ENCODE measurements at regions not wholly inside any gene's neighbourhood (a gene's known extent, or its start where the extent isn't known, plus 50 kb on each side); places are given as distances from the start of the nearest gene placed in this dataset.

GRCh38 chr13:90576067-90576466 is 771.4 kb upstream of the MIR17HG start:
- intact Hi-C loops (cut with DNase I), result no loop called here
- no peaks in the 10 kb centered on the region for H3K36me3 ChIP-seq
- TF ChIP-seq CTCF (IDR thresholded peaks at IDR 0.05), result no peak
- H3K4me1 ChIP-seq, result no peaks in the 10 kb centered on the region
- H3K27me3 ChIP-seq, result no peaks in the 10 kb centered on the region
- no peak overlapping the region for H3K27ac ChIP-seq
- no peak overlapping the region for H3K4me3 ChIP-seq
- no peak for DNase-seq (ENCODE audit: low spot score in 2 of 2)
- H3K9me3 ChIP-seq, result no peaks in the 10 kb centered on the region

DNA sequence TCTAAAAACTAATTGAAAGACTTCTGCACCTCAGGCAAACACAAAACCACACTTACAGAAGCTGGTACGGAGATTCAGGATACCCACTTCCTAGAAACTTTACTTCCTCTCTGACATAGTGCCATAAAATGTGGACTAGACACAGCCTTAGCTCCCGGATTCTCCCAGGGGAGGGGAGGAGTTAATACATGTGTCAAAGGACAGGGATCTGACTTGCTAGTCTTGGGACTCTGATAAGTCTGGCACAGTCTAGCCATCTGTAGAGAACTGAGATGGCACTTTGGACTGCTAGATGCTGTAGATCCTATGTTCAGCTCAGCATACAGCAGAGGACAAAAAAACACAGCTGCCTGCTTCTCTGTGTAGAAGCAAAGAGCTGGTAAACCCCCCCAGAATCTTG is 769.8 kb upstream of the MIR17HG start:
- Histone ChIP-seq H3K36me3 (no peaks in the 10 kb centered on the region), H3K9me3 (no peaks in the 10 kb centered on the region), H3K4me1 (no peaks in the 10 kb centered on the region), H3K27me3 (no peaks in the 10 kb centered on the region), H3K4me3 (no peak overlapping the region), H3K27ac (no peak overlapping the region)
- TF ChIP-seq CTCF (IDR thresholded peaks at IDR 0.05), result no peak
- DNase-seq (ENCODE audit: low spot score in 2 of 2), result no peak
- intact Hi-C loops (cut with DNase I), result no loop called here

DNA sequence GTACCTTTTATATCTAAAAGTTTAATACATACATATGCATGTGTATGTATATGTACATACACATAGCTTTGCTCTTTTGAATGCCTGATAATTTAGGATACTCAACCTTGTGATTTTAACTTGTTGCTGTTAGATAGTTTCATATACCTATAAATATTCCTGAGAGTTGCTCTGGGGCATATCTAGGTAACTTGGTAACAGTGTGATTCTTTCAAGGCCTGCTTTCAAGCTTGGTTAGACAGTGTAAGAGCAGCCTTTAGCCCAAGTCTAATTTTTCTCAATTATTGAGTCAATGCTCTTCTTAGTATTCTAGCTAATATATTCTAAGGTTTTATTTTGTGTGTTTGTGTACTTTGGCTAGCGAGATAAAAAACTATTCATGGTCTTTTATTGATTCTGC is 762.1 kb upstream of the MIR17HG start:
- no peaks in the 10 kb centered on the region for H3K9me3 ChIP-seq
- H3K4me3 ChIP-seq, result no peak overlapping the region
- no peaks in the 10 kb centered on the region for H3K27me3 ChIP-seq
- no peaks in the 10 kb centered on the region for H3K36me3 ChIP-seq
- H3K27ac ChIP-seq, result no peak overlapping the region
- no peak for DNase-seq (ENCODE audit: low spot score in 2 of 2)
- TF ChIP-seq CTCF (IDR thresholded peaks at IDR 0.05), result no peak
- H3K4me1 ChIP-seq, result no peaks in the 10 kb centered on the region
- intact Hi-C loops (cut with DNase I), result no loop called here

GRCh38 chr13:90591260-90591926 is 756.1 kb upstream of the MIR17HG start:
- Histone ChIP-seq H3K27ac (no peak overlapping the region), H3K27me3 (no peaks in the 10 kb centered on the region), H3K36me3 (no peaks in the 10 kb centered on the region), H3K4me3 (no peak overlapping the region), H3K4me1 (no peaks in the 10 kb centered on the region), H3K9me3 (peaks cover 0 to 9% of the 10 kb centered on the region in 2 donors)
- no peak for TF ChIP-seq CTCF (IDR thresholded peaks at IDR 0.05)
- DNase-seq (ENCODE audit: low spot score in 2 of 2), result no peak
- intact Hi-C loops (cut with DNase I), result no loop called here

GRCh38 chr13:90591927-90592268 is 755.6 kb upstream of the MIR17HG start:
- Histone ChIP-seq H3K36me3 (no peaks in the 10 kb centered on the region), H3K9me3 (peaks cover 0 to 9% of the 10 kb centered on the region in 2 donors), H3K27me3 (no peaks in the 10 kb centered on the region), H3K27ac (no peak overlapping the region), H3K4me3 (no peak overlapping the region), H3K4me1 (no peaks in the 10 kb centered on the region)
- TF ChIP-seq CTCF (IDR thresholded peaks at IDR 0.05), result no peak
- DNase-seq (ENCODE audit: low spot score in 2 of 2), result no peak
- intact Hi-C loops (cut with DNase I), result no loop called here

GRCh38 chr13:90592943-90593342 is 754.5 kb upstream of the MIR17HG start:
- no peak for TF ChIP-seq CTCF (IDR thresholded peaks at IDR 0.05)
- intact Hi-C loops (cut with DNase I), result no loop called here
- Histone ChIP-seq H3K27ac (no peak overlapping the region), H3K27me3 (no peaks in the 10 kb centered on the region), H3K9me3 (peaks cover 0 to 9% of the 10 kb centered on the region in 2 donors), H3K4me1 (no peaks in the 10 kb centered on the region), H3K4me3 (no peak overlapping the region), H3K36me3 (no peaks in the 10 kb centered on the region)
- DNase-seq (ENCODE audit: low spot score in 2 of 2), result no peak
